Skin epidermis (tissue), 12 donors: ENCODE measurements at regions not wholly inside any gene's neighbourhood (a gene's known extent, or its start where the extent isn't known, plus 50 kb on each side); places are given as distances from the start of the nearest gene placed in this dataset.

Experiments
- H3K27ac ChIP-seq, 21 experiments: fragments of 200-600 bp; sonication (generic) in 11 of 21; one replicate each; pipeline ENCODE4 v1.5.0; 2020; ENCODE audit warnings: mild to moderate bottlenecking in 3 of 21, inconsistent platforms in 2 of 21, moderate library complexity in 2 of 21
- H3K4me3 ChIP-seq, 7 experiments: fragments of 200-600 bp; sonication (generic) in 2 of 7; one replicate each; pipeline ENCODE4 v1.5.0; 2020; ENCODE audit warnings: inconsistent platforms in 2 of 7, mild to moderate bottlenecking in 2 of 7, moderate library complexity in 1 of 7

DNA sequence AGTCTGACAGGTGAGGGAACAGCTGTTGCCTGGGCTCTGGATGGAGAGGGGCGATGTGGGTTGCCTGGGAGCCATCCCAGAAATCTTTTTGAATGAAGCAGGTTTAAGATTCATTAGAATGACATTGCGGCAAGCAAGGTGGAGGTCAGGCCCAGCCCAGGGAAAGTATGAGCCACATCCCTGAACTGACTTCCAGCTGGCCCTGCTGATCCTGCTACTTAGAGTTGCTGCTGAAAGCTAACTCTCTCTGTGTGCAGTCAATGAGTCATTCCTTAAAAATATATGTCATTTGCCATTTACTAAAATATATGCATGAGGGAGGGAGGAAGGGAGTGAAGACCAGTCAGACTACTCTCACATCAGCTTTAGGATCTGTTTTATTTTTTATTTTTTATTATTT lies 54.3 kb upstream of the RAB3GAP2 start:
- Histone ChIP-seq H3K27ac (no peak overlapping the region), H3K4me3 (no peak overlapping the region)

DNA sequence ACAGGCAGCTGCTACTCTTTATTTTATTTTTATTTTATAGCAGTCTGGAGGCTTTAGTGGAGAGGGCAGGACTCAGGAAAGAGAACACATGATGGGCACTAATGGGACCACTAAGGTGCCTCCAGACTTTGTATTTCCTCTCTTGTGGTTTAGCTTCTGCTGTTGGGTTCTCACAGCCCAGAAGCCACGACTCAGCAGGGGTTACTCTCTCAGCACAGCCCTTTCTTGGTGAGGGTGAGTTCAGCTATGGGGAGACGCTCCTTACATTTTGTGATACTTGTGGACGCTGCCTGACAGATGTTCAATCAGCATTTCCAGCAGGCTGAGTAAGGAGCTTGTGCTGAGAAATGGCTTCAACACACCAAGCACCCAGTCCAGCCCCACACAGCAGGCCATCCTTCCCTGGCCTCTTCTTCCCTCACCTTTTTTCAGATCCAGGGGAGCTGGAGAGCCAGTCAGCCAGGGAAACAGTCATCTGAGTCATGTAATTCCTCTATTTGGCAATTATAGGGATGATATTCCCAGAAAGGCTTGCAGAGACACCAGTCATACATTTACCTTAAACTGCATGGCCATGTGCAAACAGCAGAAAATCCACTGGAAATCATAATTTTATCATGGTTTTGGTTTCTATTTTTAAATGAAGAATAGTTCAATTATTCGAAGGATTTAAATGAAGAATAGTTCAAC lies 53.2 kb upstream of the RAB3GAP2 start:
- Histone ChIP-seq H3K4me3 (no peak overlapping the region), H3K27ac (no peak overlapping the region)

DNA sequence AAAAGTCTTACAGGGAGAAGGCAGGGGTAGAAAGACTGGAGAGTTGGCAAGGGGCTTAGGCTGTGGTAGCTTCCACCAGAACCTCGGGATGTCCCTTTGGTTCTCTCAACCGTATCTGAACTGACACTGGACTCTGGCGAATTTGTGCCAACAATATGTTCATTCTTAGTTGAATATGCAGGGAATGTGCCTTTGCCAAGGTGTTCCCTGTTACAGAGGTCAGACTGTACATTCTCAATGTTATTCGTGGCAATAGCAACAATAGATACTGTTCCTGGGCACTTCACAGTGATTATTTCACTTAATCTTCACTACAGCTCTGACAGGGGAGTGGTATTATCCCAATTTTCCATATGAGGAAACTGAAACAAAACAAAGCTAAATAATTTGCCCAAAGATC lies 51.5 kb upstream of the RAB3GAP2 start:
- no peak overlapping the region for H3K27ac ChIP-seq
- H3K4me3 ChIP-seq = no peak overlapping the region

DNA sequence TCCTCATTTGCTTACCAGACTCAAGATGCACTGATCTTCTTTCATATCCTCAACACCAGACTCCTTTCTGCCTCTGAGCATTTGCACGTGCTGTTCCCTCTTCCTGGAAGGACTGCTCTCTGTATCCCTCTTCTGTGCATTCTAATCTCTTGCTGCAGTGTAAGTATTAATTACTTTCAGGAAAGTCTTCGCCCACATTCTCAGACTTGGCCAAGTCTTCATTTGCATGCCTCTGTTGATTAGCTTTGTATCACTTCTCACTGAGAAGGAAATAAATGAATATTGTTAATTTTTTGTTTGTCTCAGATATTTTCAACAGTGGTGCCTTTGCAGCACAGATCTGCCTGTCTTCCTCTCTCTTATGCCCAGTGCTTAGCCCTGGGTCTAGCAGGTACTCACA lies 50.3 kb upstream of the RAB3GAP2 start:
- H3K27ac ChIP-seq = no peak overlapping the region

More for the DNA sequence above, 50.3 kb upstream of the RAB3GAP2 start:
- H3K4me3 ChIP-seq = no peak overlapping the region
